GM12865 (cell line): ENCODE measurements at regions not wholly inside any gene's neighbourhood (a gene's known extent, or its start where the extent isn't known, plus 50 kb on each side); places are given as distances from the start of the nearest gene placed in this dataset.

Experiments used
- DNase-seq: peaks from one replicate; pipeline ENCODE4 v3.0.0; 2010; ENCODE audit warnings: low read depth
- H3K4me3 ChIP-seq: 2 replicates; pipeline ENCODE4 v1.5.1; 2011; ENCODE audit warnings: mild to moderate bottlenecking, low read depth, low read length, control low read depth
- TF ChIP-seq, protein P1 (sequence below): IDR thresholded peaks from 2 replicates; pipeline ENCODE4 v1.5.1; 2011; ENCODE audit warnings: low read length, control low read depth, low read depth, inconsistent platforms; ENCODE audit not compliant: insufficient read depth; ENCODE audit errors: missing control alignments

DNA sequence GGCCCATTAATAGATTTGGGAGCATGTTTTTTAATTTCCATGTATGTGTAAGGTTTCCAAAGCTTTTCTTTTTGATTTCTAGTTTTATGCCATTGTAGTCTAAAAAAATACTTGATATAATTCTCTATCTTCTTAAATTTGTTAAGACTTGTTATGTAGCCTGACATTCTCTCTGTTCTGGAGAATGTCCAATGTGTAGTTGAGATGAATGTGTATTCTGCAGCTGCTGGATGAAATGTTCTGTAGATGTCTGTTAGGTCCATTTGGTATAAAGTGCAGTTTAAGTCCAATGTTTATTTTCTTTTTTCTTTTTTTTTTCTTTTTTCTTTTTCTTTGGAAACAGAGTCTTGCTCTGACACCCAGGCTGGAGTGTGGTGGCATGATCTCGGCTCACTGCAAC lies 378.5 kb upstream of the MAD2L1 start:
- DNase-seq: no peak
- no peak overlapping the region for H3K4me3 ChIP-seq
- TF ChIP-seq, protein P1, sequence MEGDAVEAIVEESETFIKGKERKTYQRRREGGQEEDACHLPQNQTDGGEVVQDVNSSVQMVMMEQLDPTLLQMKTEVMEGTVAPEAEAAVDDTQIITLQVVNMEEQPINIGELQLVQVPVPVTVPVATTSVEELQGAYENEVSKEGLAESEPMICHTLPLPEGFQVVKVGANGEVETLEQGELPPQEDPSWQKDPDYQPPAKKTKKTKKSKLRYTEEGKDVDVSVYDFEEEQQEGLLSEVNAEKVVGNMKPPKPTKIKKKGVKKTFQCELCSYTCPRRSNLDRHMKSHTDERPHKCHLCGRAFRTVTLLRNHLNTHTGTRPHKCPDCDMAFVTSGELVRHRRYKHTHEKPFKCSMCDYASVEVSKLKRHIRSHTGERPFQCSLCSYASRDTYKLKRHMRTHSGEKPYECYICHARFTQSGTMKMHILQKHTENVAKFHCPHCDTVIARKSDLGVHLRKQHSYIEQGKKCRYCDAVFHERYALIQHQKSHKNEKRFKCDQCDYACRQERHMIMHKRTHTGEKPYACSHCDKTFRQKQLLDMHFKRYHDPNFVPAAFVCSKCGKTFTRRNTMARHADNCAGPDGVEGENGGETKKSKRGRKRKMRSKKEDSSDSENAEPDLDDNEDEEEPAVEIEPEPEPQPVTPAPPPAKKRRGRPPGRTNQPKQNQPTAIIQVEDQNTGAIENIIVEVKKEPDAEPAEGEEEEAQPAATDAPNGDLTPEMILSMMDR: no peak

DNA sequence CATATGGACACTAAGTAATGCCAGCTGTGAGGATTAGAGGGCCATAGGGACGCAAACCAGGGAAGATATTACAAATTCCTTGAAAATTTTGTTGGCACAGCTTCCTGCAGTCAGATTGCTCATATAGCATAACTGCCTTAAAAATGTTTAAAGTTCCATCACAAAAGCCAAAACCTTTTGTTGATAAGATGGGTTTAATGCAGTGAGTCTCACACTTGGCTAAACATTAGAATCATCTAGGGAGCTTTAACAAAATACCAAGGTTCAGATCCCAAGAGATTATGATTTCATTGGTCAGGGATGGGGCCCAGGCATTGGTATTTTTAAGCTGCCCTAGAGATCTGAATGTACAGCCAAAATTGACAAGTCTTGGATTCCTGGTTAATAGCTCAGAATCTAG lies 376.5 kb upstream of the MAD2L1 start:
- no peak overlapping the region for H3K4me3 ChIP-seq
- TF ChIP-seq, protein P1: no peak

DNA sequence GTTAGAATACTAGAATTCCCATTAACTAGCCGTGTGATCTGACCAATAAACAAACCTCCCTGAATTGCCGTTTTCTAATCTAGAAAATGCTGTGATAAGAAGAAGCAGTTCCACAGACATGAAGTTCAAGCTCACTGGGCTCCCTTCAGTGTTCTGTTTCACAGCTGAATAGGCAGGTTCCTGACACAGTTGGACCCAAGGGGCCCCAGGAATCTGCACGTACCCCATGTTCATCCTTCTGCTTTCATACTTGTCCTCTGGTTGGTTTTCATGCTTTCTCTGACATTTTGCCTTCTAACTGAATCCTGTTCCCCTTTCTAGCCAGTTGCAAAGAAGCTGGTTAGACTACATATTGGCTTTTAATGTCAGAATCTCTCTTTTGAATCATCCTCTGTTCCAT lies 374.1 kb upstream of the MAD2L1 start:
- DNase-seq: no peak
- H3K4me3 ChIP-seq: no peak overlapping the region
- TF ChIP-seq, protein P1: no peak

More for the DNA sequence above, 376.5 kb upstream of the MAD2L1 start:
- DNase-seq: no peak

DNA sequence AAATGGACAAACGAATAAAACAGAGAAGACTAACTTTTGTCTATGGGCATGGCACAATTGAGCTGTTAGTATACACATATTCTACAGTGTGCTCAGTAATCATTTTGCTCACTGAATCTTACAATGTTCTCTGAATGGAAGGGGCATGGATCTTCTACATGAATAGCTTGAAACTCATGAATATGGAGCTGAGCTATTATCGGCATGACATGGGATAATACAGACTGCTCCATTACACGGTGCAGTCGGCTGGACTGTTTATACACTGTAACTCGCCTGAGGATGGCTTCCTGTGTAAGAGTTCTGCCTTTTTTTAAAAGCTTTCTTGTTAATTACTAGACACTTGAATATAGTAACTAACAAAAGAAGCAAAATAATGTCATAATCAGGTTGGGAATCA lies 368.5 kb upstream of the MAD2L1 start:
- DNase-seq: no peak
- TF ChIP-seq, protein P1: no peak
- no peak overlapping the region for H3K4me3 ChIP-seq

DNA sequence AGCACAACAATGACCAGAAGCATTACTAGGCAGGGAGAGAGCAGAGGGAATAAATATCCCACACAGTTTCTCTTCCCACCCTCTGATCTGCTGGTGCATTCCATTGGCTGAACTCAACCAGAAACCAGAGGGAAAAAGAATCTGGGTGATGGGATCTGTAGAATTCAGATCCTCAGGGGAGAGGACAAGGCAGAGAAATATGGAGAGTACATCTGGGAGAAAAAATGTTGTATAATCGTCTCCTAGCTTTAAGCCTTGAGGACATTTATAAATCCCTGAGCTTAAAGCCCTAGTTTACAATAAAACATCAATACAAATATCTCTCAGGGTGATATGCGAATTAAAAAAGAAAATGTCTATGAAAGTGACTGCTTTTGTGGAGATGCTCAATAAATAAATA lies 368.1 kb upstream of the MAD2L1 start:
- DNase-seq: no peak
- H3K4me3 ChIP-seq: no peak overlapping the region
- TF ChIP-seq, protein P1: no peak

DNA sequence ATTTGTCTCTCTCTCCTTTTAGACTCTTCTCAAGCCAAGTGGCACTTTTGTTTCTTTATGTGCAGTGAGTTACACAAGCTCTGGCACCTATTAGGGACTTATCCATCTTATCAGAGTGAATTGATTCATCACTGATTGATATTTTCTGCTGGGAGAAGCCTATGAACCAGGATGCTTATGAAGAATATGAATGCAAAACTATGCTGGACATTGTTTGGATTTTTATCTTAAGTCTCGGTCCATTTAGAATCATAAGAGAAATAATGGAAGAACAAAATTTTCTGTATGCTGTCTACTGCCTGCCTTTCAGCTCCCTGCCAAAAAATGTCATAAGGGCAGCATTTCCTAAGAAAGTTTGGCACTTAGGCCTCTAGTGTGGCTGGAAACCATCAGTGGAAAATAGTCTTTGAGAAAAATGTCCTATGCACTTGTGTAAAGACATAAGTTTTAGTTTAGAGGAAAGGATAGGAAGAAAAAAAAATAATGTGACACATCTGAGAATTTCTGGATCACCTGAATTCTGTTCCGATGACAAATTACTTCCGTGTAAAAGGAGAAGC lies 365.7 kb upstream of the MAD2L1 start:
- TF ChIP-seq, protein P1: no peak
- H3K4me3 ChIP-seq: no peak overlapping the region
- DNase-seq: no peak

DNA sequence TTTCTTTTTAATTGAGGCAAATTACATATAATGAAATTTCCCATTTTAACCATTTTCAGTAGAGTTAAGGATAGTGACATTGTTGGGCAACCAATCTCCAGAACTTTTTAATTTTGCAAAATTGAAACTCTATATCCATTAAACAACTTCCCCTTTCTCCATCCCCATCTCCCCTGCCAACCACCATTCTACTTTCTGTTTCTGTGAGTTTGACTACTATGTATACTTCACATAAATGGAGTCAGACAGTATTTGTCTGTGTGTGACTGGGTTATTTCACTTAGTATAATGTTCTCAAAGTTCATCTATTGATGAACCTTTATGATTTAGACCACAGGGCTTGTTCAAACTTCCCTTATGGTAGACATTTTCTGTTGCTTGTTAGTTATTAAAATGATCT lies 364.5 kb upstream of the MAD2L1 start:
- no peak for DNase-seq
- no peak overlapping the region for H3K4me3 ChIP-seq
- TF ChIP-seq, protein P1: no peak
